Panc1 (cell line): ENCODE measurements at regions not wholly inside any gene's neighbourhood (a gene's known extent, or its start where the extent isn't known, plus 50 kb on each side); places are given as distances from the start of the nearest gene placed in this dataset.
"Not testable (repeated sequence)": the region's sequence is repeated elsewhere in the genome, so short reads cannot be mapped to it uniquely, and the experiment has no call there.

Source experiments
- ATAC-seq: fragments of 200-7000 bp; cut with Tn5 transposase; 2 replicates; pipeline ENCODE4 v1.9.1; 2020; ENCODE audit warnings: mild to moderate bottlenecking, moderate library complexity
- BruUV-seq: library from RNA; stranded (reverse); fragments of 400-500 nt; replicated peaks from 2 replicates; lab custom pipeline; 2021; lab: Mats Ljungman, UMichigan
- CTCF ChIA-PET: fragments of 300-600 bp; sonication (Branson Sonifier 250); formaldehyde crosslinking; loops from one replicate; lab custom pipeline; 2022; ENCODE audit warnings: antibody characterized with exemption; lab: Charles Lee
- POLR2A ChIA-PET: fragments of 300-600 bp; sonication (Branson Sonifier 250); formaldehyde crosslinking; loops from one replicate; lab custom pipeline; 2022; ENCODE audit warnings: antibody characterized with exemption; lab: Charles Lee
- DNase-seq: peaks from one replicate; pipeline ENCODE4 v3.0.0-alpha.2; 2010; ENCODE audit warnings: low read depth, low spot score
- H3K27ac ChIP-seq: 2 replicates; pipeline ENCODE4 v1.5.1; 2011; ENCODE audit warnings: mild to moderate bottlenecking, low read length, inconsistent platforms
- H3K27me3 ChIP-seq: fragments of 200-500 bp; sonication (Bioruptor generic); 2 replicates; pipeline ENCODE4 v1.6.0; 2014; ENCODE audit warnings: low read length, inconsistent platforms; ENCODE audit not compliant: control insufficient read depth, insufficient read depth
- H3K36me3 ChIP-seq: fragments of 200-500 bp; sonication (Bioruptor generic); 2 replicates; pipeline ENCODE4 v1.5.1; 2014; ENCODE audit warnings: inconsistent platforms, mild to moderate bottlenecking, low read length, moderate library complexity; ENCODE audit not compliant: control insufficient read depth, insufficient read depth
- H3K4me1 ChIP-seq: 2 replicates; pipeline ENCODE4 v1.5.1; 2011; ENCODE audit warnings: inconsistent platforms, mild to moderate bottlenecking, low read length, moderate library complexity; ENCODE audit not compliant: control insufficient read depth, insufficient read depth
- H3K4me3 ChIP-seq, 2 experiments: 2 replicates each; pipeline ENCODE4 v1.5.1; 2011 to 2012; ENCODE audit warnings: low read depth in 2 of 2, low read length in 2 of 2, mild to moderate bottlenecking in 2 of 2, inconsistent platforms in 1 of 2, moderate library complexity in 1 of 2
- H3K9me3 ChIP-seq: fragments of 200-500 bp; sonication (Bioruptor generic); 2 replicates; pipeline ENCODE4 v1.5.1; 2014; ENCODE audit warnings: low read depth, mild to moderate bottlenecking, inconsistent platforms, low read length, moderate library complexity; ENCODE audit not compliant: control insufficient read depth, insufficient read depth
- POLR2AphosphoS5 ChIP-seq: IDR thresholded peaks from 2 replicates; pipeline ENCODE4 v1.6.1; 2012; ENCODE audit warnings: mild to moderate bottlenecking, low read depth, low read length, moderate library complexity
- SIN3A ChIP-seq: IDR thresholded peaks from 2 replicates; pipeline ENCODE4 v1.6.1; 2012; ENCODE audit warnings: low read depth, mild to moderate bottlenecking, low read length, moderate library complexity, borderline replicate concordance; ENCODE audit not compliant: insufficient read depth
- TCF7L2 ChIP-seq: IDR thresholded peaks from 2 replicates; pipeline ENCODE4 v1.6.1; 2011; ENCODE audit warnings: mild to moderate bottlenecking, low read depth, low read length, inconsistent platforms
- in situ Hi-C: cut with HindIII; loops from 2 replicates; pipeline ENCODE4 v1.10.0; 2016; ENCODE audit warnings: low sequenced_read_pairs, low pct_unique_long_range_greater_than_20kb
- intact Hi-C: fragments of 100-400 bp; cut with micrococcal nuclease; formaldehyde crosslinking; loops from one replicate; pipeline ENCODE4 v1.10.0; 2022; ENCODE audit not compliant: unreplicated experiment
- TF ChIP-seq, protein P1 (sequence below), 2 experiments: IDR thresholded peaks; 2 replicates each; pipeline ENCODE4 v1.6.1; 2011 to 2012; ENCODE audit warnings: low read depth in 2 of 2, control low read depth in 1 of 2, low read length in 1 of 2, mild to moderate bottlenecking in 1 of 2, moderate library complexity in 1 of 2; ENCODE audit not compliant: insufficient read depth in 1 of 2
- TF ChIP-seq, protein P2 (sequence below): fragments of 450-650 bp; IDR thresholded peaks from 2 replicates; pipeline ENCODE4 v1.5.1; 2017; ENCODE audit warnings: mild to moderate bottlenecking

DNA sequence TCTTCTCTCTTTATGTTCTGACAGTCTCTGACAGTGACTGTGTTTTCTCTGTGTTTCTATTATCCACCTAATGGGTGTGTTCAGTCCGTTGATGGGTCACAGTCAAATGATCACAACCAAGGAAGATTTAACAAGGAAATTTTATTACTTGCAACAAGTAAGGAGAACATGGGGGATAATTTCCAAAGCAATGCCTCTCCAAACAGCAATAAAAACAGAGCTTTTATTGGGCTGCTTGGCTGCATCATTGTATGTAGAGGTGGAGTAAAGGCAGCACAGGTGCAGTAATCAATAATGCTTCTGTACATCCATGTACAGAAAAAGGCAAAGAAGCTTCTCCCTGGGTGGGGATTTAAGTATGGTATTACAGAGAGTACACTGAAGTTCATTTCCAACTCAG lies 1525.6 kb downstream of the REEP3 start:
- in situ Hi-C loops (no loop called here), intact Hi-C loops (no loop called here)
- BruUV-seq, result no TSS peak
- ChIA-PET POLR2A (no interaction called here), CTCF (no interaction called here)
- ATAC-seq (no peak), DNase-seq (no peak)
- Histone ChIP-seq H3K27me3 (no peaks in the 10 kb centered on the region), H3K4me1 (no peaks in the 10 kb centered on the region), H3K9me3 (peaks cover 3% of the 10 kb centered on the region; the same call in 1 of the 2 replicates), H3K36me3 (no peaks in the 10 kb centered on the region), H3K27ac (no peak overlapping the region), H3K4me3 (no peak overlapping the region)
- TF ChIP-seq, protein P1, sequence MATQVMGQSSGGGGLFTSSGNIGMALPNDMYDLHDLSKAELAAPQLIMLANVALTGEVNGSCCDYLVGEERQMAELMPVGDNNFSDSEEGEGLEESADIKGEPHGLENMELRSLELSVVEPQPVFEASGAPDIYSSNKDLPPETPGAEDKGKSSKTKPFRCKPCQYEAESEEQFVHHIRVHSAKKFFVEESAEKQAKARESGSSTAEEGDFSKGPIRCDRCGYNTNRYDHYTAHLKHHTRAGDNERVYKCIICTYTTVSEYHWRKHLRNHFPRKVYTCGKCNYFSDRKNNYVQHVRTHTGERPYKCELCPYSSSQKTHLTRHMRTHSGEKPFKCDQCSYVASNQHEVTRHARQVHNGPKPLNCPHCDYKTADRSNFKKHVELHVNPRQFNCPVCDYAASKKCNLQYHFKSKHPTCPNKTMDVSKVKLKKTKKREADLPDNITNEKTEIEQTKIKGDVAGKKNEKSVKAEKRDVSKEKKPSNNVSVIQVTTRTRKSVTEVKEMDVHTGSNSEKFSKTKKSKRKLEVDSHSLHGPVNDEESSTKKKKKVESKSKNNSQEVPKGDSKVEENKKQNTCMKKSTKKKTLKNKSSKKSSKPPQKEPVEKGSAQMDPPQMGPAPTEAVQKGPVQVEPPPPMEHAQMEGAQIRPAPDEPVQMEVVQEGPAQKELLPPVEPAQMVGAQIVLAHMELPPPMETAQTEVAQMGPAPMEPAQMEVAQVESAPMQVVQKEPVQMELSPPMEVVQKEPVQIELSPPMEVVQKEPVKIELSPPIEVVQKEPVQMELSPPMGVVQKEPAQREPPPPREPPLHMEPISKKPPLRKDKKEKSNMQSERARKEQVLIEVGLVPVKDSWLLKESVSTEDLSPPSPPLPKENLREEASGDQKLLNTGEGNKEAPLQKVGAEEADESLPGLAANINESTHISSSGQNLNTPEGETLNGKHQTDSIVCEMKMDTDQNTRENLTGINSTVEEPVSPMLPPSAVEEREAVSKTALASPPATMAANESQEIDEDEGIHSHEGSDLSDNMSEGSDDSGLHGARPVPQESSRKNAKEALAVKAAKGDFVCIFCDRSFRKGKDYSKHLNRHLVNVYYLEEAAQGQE (IDR thresholded peaks at IDR 0.05; ENCODE audit: insufficient read depth in 1 of 2, low read depth in 2 of 2, low read length in 1 of 2), result no peak
- TF ChIP-seq, protein P2, sequence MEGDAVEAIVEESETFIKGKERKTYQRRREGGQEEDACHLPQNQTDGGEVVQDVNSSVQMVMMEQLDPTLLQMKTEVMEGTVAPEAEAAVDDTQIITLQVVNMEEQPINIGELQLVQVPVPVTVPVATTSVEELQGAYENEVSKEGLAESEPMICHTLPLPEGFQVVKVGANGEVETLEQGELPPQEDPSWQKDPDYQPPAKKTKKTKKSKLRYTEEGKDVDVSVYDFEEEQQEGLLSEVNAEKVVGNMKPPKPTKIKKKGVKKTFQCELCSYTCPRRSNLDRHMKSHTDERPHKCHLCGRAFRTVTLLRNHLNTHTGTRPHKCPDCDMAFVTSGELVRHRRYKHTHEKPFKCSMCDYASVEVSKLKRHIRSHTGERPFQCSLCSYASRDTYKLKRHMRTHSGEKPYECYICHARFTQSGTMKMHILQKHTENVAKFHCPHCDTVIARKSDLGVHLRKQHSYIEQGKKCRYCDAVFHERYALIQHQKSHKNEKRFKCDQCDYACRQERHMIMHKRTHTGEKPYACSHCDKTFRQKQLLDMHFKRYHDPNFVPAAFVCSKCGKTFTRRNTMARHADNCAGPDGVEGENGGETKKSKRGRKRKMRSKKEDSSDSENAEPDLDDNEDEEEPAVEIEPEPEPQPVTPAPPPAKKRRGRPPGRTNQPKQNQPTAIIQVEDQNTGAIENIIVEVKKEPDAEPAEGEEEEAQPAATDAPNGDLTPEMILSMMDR, result no peak
- no peak for TF ChIP-seq POLR2AphosphoS5
- TF ChIP-seq TCF7L2, result no peak
- TF ChIP-seq SIN3A, result no peak

DNA sequence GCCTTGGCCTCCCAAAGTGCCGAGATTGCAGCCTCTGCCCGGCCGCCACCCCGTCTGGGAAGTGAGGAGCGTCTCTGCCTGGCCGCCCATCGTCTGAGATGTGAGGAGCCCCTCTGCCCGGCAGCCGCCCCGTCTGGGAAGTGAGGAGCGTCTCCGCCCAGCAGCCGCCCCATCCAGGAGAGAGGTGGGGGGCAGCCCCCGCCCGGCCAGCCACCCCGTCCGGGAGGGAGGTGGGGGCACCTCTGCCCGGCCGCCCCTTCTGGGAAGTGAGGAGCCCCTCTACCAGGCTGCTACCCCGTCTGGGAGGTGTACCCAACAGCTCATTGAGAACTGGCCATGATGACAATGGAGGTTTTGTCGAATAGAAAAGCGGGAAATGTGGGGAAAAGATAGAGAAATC lies 1530.9 kb downstream of the REEP3 start:
- BruUV-seq, H3K4me1 ChIP-seq, ATAC-seq, intact Hi-C loops, DNase-seq, H3K9me3 ChIP-seq, H3K36me3 ChIP-seq, H3K27ac ChIP-seq, POLR2A ChIA-PET, H3K4me3 ChIP-seq, H3K27me3 ChIP-seq, in situ Hi-C loops, CTCF ChIA-PET: not testable (repeated sequence)

DNA sequence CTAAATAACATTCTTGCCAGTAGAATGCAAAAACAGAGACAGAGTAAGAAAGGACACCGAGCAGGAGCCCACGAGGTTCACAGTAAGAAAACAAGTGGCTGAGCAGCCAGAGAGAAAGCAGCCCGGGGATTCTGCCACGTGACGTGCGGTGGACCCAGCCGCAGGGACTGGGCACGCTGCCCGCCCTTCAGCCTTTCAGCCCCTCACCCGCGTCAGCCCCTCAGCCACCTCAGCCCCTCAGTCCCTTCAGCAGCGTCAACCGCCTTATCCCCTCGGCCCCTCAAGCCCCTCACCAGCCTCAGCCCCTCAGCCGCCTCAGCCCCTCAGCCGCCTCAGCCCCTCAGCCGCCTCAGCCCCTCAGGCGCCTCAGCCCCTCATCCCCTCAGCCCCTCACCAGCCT lies 1532.2 kb downstream of the REEP3 start:
- H3K27ac ChIP-seq, H3K4me3 ChIP-seq, H3K36me3 ChIP-seq, H3K9me3 ChIP-seq, DNase-seq, BruUV-seq, ATAC-seq, POLR2A ChIA-PET, H3K27me3 ChIP-seq, H3K4me1 ChIP-seq, intact Hi-C loops, CTCF ChIA-PET, in situ Hi-C loops: not testable (repeated sequence)

DNA sequence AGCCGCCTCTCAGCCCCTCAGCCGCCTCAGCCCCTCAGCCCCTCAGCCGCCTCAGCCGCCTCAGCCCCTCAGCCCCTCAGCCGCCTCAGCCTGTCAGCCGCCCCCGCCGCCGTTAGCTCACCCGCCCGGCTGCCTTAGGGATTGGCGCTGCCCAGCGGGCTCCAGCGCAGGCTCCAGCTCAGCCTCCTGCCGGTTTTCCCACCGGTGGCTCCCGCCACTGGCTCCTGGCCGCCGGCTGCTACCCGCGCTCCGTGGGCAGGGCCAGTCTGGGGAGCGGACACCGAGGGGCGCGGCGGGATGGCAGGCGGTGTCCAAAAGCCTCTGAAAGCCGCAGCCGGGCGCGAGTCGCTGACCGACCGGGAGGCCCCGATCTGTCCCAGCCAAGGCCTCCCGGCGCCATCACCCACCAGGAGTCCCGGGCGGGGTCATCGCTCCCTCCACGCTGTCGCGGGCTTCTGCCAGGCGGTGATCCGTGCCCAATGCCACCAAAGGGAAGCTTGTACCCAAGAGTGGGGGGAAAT lies 1532.7 kb downstream of the REEP3 start:
- in situ Hi-C loops, H3K27ac ChIP-seq, CTCF ChIA-PET: not testable (repeated sequence)

DNA sequence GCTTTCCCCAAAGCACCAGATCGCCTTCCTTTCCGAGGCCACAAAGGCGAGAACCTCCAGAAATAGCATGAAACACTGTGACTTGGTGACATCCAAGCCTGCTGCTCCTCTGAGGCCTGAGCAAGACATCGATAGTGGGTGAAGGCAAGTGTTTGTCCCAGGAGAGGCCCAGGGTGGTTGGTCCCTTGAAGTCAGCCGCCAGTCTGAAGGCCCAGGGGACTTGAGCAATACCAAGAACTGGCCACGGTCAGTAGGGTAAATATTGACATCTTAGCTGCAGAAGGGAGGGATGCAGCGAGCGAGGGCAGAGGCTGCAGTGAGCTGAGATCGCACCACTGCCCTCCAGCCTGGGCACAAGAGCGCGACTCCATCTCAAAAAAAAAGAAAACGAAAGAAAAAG lies 1533.5 kb downstream of the REEP3 start:
- BruUV-seq, intact Hi-C loops, ATAC-seq: not testable (repeated sequence)

More for the DNA sequence above, 1532.7 kb downstream of the REEP3 start:
- DNase-seq, H3K27me3 ChIP-seq, ATAC-seq, intact Hi-C loops, BruUV-seq, H3K4me3 ChIP-seq, POLR2A ChIA-PET, H3K4me1 ChIP-seq, H3K36me3 ChIP-seq, H3K9me3 ChIP-seq: not testable (repeated sequence)

More for the DNA sequence above, 1533.5 kb downstream of the REEP3 start:
- in situ Hi-C loops, H3K36me3 ChIP-seq, H3K27me3 ChIP-seq, H3K4me1 ChIP-seq, H3K9me3 ChIP-seq, POLR2A ChIA-PET, CTCF ChIA-PET, DNase-seq, H3K4me3 ChIP-seq, H3K27ac ChIP-seq: not testable (repeated sequence)
